ENCODE measurements at regions not wholly inside any gene's neighbourhood (a gene's known extent, or its start where the extent isn't known, plus 50 kb on each side); places are given as distances from the start of the nearest gene placed in this dataset.

GRCh38 chr18:22847867-22848451 lies 85.2 kb upstream of the RBBP8 start:
- TF ChIP-seq POLR2AphosphoS5 (IDR thresholded peaks at IDR 0.05; ENCODE audit: low read depth, low read length), result no peak
- TF ChIP-seq SIN3A (IDR thresholded peaks at IDR 0.05; ENCODE audit: borderline replicate concordance, insufficient read depth, low read length), result no peak
- TF ChIP-seq TAF1 (IDR thresholded peaks at IDR 0.05; ENCODE audit: borderline replicate concordance, insufficient read depth, low read length), result no peak
- no peak for TF ChIP-seq REST (IDR thresholded peaks at IDR 0.05; ENCODE audit: insufficient read depth in 1 of 2, low read depth in 2 of 2, low read length in 2 of 2)
